ENCODE measurements at regions not wholly inside any gene's neighbourhood (a gene's known extent, or its start where the extent isn't known, plus 50 kb on each side); places are given as distances from the start of the nearest gene placed in this dataset.

- no peak for DNase-seq (ENCODE audit: low spot score)
These were observed 298.3 kb downstream of the CDH11 start for GRCh38 chr16:64823481-64824075.

GRCh38 chr16:64809876-64810629 lies 311.8 kb downstream of the CDH11 start:
- DNase-seq (ENCODE audit: low spot score), result no peak

GRCh38 chr16:64808474-64808873 lies 313.4 kb downstream of the CDH11 start:
- no peak for DNase-seq (ENCODE audit: low spot score)

GRCh38 chr16:64791756-64792155 lies 330.1 kb downstream of the CDH11 start:
- DNase-seq (ENCODE audit: low spot score), result no peak

GRCh38 chr16:64784635-64785034 lies 337.2 kb downstream of the CDH11 start:
- DNase-seq (ENCODE audit: low spot score), result no peak

GRCh38 chr16:64782484-64782883 lies 339.4 kb downstream of the CDH11 start:
- no peak for DNase-seq (ENCODE audit: low spot score)

GRCh38 chr16:64780445-64780844 lies 341.4 kb downstream of the CDH11 start:
- no peak for DNase-seq (ENCODE audit: low spot score)

GRCh38 chr16:64778777-64779176 lies 343.1 kb downstream of the CDH11 start:
- DNase-seq (ENCODE audit: low spot score), result no peak

- no peak for DNase-seq (ENCODE audit: low spot score)
These were observed 348.2 kb downstream of the CDH11 start for GRCh38 chr16:64773638-64774037.

GRCh38 chr16:64773184-64773583 lies 348.7 kb downstream of the CDH11 start:
- peak; percentile 3 for DNase-seq (ENCODE audit: low spot score)

- DNase-seq (ENCODE audit: low spot score), result no peak
These were observed 350.6 kb downstream of the CDH11 start for GRCh38 chr16:64771273-64771672.

- no peak for DNase-seq (ENCODE audit: low spot score)
These were observed 359.7 kb downstream of the CDH11 start for GRCh38 chr16:64762211-64762610.

GRCh38 chr16:64754279-64754678 lies 367.6 kb downstream of the CDH11 start:
- no peak for DNase-seq (ENCODE audit: low spot score)

- DNase-seq (ENCODE audit: low spot score), result no peak
These were observed 370.0 kb downstream of the CDH11 start for GRCh38 chr16:64751906-64752305.

- DNase-seq (ENCODE audit: low spot score), result no peak
These were observed 372.5 kb downstream of the CDH11 start for GRCh38 chr16:64749346-64749745.

GRCh38 chr16:64745258-64745930 lies 376.5 kb downstream of the CDH11 start:
- DNase-seq (ENCODE audit: low spot score), result no peak

- DNase-seq (ENCODE audit: low spot score), result no peak
These were observed 379.2 kb downstream of the CDH11 start for GRCh38 chr16:64742455-64743223.

GRCh38 chr16:64740261-64740660 lies 381.6 kb downstream of the CDH11 start:
- no peak for DNase-seq (ENCODE audit: low spot score)

- no peak for DNase-seq (ENCODE audit: low spot score)
These were observed 383.4 kb downstream of the CDH11 start for GRCh38 chr16:64738321-64738960.

- DNase-seq (ENCODE audit: low spot score), result no peak
These were observed 385.0 kb downstream of the CDH11 start for GRCh38 chr16:64736857-64737256.

GRCh38 chr16:64731891-64732290 lies 390.0 kb downstream of the CDH11 start:
- DNase-seq (ENCODE audit: low spot score), result no peak

GRCh38 chr16:64730261-64730660 lies 391.6 kb downstream of the CDH11 start:
- DNase-seq (ENCODE audit: low spot score), result no peak
